ENCODE measurements at regions not wholly inside any gene's neighbourhood (a gene's known extent, or its start where the extent isn't known, plus 50 kb on each side); places are given as distances from the start of the nearest gene placed in this dataset.

- ATAC-seq (ENCODE audit: low FRiP score in 2 of 2) (no peak), DNase-seq (no peak)
- Histone ChIP-seq H3K36me3 (no peaks in the 10 kb centered on the region), H3K27me3 (no peaks in the 10 kb centered on the region), H3K4me3 (no peak overlapping the region), H3K27ac (no peak overlapping the region), H3K9me3 (no peaks in the 10 kb centered on the region), H3K4me1 (no peaks in the 10 kb centered on the region)
- WGBS, 2 donors, result 96 to 98% methylated on average over 4 to 5 of the region's 5 CpGs
- no peak for TF ChIP-seq POLR2A (IDR thresholded peaks at IDR 0.05)
- no peak for TF ChIP-seq EP300 (IDR thresholded peaks at IDR 0.05)
- TF ChIP-seq CTCF (IDR thresholded peaks at IDR 0.05), result no peak
- TF ChIP-seq POLR2AphosphoS5 (IDR thresholded peaks at IDR 0.05), result no peak
Measured at GRCh38 chr10:78904196-78904595, 164.6 kb upstream of the ZMIZ1 start.

- WGBS, 2 donors, result 74 to 79% methylated on average over 10 to 12 of the region's 12 CpGs
- no peak for ATAC-seq (ENCODE audit: low FRiP score in 2 of 2)
Measured at GRCh38 chr10:78905015-78905956, 163.5 kb upstream of the ZMIZ1 start.

GRCh38 chr10:78905957-78906308 lies 162.8 kb upstream of the ZMIZ1 start:
- Histone ChIP-seq H3K4me1 (peaks cover 0 to 3% (median under 1%) of the 10 kb centered on the region in 4 donors), H3K36me3 (no peaks in the 10 kb centered on the region), H3K27ac (no peak overlapping the region), H3K27me3 (no peaks in the 10 kb centered on the region), H3K9me3 (no peaks in the 10 kb centered on the region), H3K4me3 (no peak overlapping the region)
- TF ChIP-seq POLR2AphosphoS5 (IDR thresholded peaks at IDR 0.05) (no peak), EP300 (IDR thresholded peaks at IDR 0.05) (no peak), CTCF (IDR thresholded peaks at IDR 0.05) (no peak), POLR2A (IDR thresholded peaks at IDR 0.05) (no peak)
- WGBS, 2 donors, result 93 to 96% methylated on average over 2 to 6 of the region's 11 CpGs
- ATAC-seq (ENCODE audit: low FRiP score in 2 of 2) (no peak), DNase-seq (peak in 1 of 2 donors; percentile 16)

More at GRCh38 chr10:78905015-78905956, 163.5 kb upstream of the ZMIZ1 start:
- no peak overlapping the region for H3K27ac ChIP-seq
- no peaks in the 10 kb centered on the region for H3K27me3 ChIP-seq
- H3K4me1 ChIP-seq, result no peaks in the 10 kb centered on the region
- no peak overlapping the region for H3K4me3 ChIP-seq
- no peak for TF ChIP-seq POLR2A (IDR thresholded peaks at IDR 0.05)
- no peak for TF ChIP-seq EP300 (IDR thresholded peaks at IDR 0.05)
- no peak for TF ChIP-seq CTCF (IDR thresholded peaks at IDR 0.05)
- DNase-seq, result no peak
- no peaks in the 10 kb centered on the region for H3K36me3 ChIP-seq
- no peaks in the 10 kb centered on the region for H3K9me3 ChIP-seq

GRCh38 chr10:78906734-78907390 lies 161.9 kb upstream of the ZMIZ1 start:
- no peak for TF ChIP-seq CTCF (IDR thresholded peaks at IDR 0.05)
- TF ChIP-seq EP300 (IDR thresholded peaks at IDR 0.05), result no peak
- no peak for TF ChIP-seq POLR2A (IDR thresholded peaks at IDR 0.05)
- TF ChIP-seq POLR2AphosphoS5 (IDR thresholded peaks at IDR 0.05), result no peak
- Histone ChIP-seq H3K4me3 (no peak overlapping the region), H3K36me3 (no peaks in the 10 kb centered on the region), H3K27me3 (no peaks in the 10 kb centered on the region), H3K4me1 (peaks cover 0 to 12% (median 5%) of the 10 kb centered on the region in 4 donors), H3K9me3 (no peaks in the 10 kb centered on the region), H3K27ac (no peak overlapping the region)
- ATAC-seq (ENCODE audit: low FRiP score in 2 of 2) (no peak), DNase-seq (peak in 1 of 2 donors; percentile 10)
- 80 to 88% methylated on average over 3 of the region's 3 CpGs for WGBS, 2 donors
